BE2C (cell line): ENCODE measurements at regions not wholly inside any gene's neighbourhood (a gene's known extent, or its start where the extent isn't known, plus 50 kb on each side); places are given as distances from the start of the nearest gene placed in this dataset.

ENCODE experiments used
- DNase-seq: peaks from one replicate; pipeline ENCODE4 v3.0.0-alpha.2; 2020
- H3K27me3 ChIP-seq: fragments of 250-450 bp; sonication (Bioruptor Pico); 2 replicates; pipeline ENCODE4 v1.5.1; 2020; ENCODE audit warnings: mild to moderate bottlenecking
- H3K36me3 ChIP-seq: fragments of 250-450 bp; sonication (Bioruptor Pico); 2 replicates; pipeline ENCODE4 v1.5.1; 2020; ENCODE audit warnings: mild to moderate bottlenecking
- H3K4me1 ChIP-seq: fragments of 250-450 bp; sonication (Bioruptor Pico); 2 replicates; pipeline ENCODE4 v1.5.1; 2020
- H3K4me3 ChIP-seq: 2 replicates; pipeline ENCODE4 v1.5.1; 2011; ENCODE audit warnings: low read depth, low read length
- H3K9me3 ChIP-seq: fragments of 250-450 bp; sonication (Bioruptor Pico); 2 replicates; pipeline ENCODE4 v1.5.1; 2020
- TF ChIP-seq, protein P1 (sequence below): IDR thresholded peaks from 2 replicates; pipeline ENCODE4 v1.5.1; 2012; ENCODE audit warnings: mild to moderate bottlenecking, low read depth, low read length

DNA sequence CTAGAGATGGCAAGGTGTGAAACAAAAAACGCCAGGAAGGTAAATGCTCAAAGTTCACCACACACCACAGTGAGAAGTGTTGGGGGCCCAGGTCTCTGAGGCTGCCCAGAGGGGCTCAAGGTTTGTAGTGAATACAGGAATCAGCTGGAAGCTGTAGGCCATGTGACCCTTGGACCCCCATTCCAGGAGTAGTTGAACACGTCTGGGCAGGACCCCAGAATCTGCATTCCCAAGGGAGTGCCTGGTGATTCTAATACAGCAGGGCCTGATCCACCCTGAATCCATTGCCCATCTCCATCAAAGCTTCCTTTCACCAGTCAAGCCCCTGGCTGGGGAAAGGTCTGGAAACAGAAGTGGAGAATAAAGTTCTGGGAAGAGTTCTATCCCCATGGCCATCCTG, 70.8 kb upstream of the B3GAT1 start:
- no peaks in the 10 kb centered on the region for H3K4me1 ChIP-seq
- DNase-seq = no peak
- no peaks in the 10 kb centered on the region for H3K9me3 ChIP-seq
- H3K27me3 ChIP-seq = peaks cover 3% of the 10 kb centered on the region; the same call in 1 of the 2 replicates
- TF ChIP-seq, protein P1, sequence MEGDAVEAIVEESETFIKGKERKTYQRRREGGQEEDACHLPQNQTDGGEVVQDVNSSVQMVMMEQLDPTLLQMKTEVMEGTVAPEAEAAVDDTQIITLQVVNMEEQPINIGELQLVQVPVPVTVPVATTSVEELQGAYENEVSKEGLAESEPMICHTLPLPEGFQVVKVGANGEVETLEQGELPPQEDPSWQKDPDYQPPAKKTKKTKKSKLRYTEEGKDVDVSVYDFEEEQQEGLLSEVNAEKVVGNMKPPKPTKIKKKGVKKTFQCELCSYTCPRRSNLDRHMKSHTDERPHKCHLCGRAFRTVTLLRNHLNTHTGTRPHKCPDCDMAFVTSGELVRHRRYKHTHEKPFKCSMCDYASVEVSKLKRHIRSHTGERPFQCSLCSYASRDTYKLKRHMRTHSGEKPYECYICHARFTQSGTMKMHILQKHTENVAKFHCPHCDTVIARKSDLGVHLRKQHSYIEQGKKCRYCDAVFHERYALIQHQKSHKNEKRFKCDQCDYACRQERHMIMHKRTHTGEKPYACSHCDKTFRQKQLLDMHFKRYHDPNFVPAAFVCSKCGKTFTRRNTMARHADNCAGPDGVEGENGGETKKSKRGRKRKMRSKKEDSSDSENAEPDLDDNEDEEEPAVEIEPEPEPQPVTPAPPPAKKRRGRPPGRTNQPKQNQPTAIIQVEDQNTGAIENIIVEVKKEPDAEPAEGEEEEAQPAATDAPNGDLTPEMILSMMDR = no peak
- no peaks in the 10 kb centered on the region for H3K36me3 ChIP-seq
- no peak overlapping the region for H3K4me3 ChIP-seq

DNA sequence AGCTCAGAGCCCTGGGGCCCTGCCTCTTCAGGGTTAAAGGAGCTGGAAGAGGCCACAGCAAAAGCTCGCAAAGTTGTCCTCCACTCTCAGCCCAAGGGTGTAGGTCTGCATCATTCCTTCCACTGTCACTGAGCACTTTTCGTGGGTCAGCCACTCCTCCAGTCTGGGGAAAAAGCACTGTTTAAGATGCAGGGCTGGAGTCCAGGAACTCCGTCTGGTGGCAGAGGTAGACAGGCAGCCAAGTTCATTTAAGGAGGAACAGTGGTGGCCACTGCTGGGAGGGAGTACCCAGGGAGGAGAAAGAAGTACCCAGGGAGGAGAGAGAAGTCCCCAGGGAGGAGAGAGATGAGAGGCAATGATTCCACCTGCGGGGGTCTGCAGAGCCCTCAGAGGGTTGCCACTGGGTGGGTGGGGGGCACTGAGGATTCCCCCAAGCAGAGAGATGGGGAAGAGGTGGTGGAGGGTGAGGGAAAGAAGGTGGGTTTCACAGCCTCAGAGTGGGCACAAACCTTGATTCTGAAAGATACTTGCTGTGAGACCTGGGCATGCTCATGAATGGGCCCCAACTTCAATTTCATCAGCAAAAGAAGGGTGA, 70.0 kb upstream of the B3GAT1 start:
- no peak for DNase-seq
- no peaks in the 10 kb centered on the region for H3K36me3 ChIP-seq
- no peaks in the 10 kb centered on the region for H3K4me1 ChIP-seq
- peaks cover 3% of the 10 kb centered on the region; the same call in 1 of the 2 replicates for H3K27me3 ChIP-seq
- no peak overlapping the region for H3K4me3 ChIP-seq
- no peaks in the 10 kb centered on the region for H3K9me3 ChIP-seq
- TF ChIP-seq, protein P1 = no peak

DNA sequence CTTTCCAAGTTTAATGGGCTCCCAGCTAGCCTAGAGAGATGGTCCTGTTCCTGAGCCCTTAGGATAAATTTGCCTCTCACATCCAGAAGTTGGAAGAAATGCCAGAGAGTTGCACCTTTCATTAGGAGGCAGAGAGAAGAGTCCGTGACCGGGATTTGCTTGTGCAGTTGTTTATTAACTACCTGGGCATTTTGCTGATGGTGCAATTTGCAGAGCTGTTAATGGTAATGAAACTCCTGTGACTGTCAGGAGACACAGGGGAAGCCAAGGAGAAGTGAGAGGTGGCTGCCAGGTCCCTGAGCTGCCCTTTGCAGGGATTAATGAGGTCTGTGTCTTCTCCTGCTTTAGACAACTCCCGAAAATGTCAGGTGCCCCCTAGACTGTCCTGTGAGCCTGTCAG, 69.1 kb upstream of the B3GAT1 start:
- H3K27me3 ChIP-seq = peaks cover 3% of the 10 kb centered on the region; the same call in 1 of the 2 replicates
- no peak for DNase-seq

DNA sequence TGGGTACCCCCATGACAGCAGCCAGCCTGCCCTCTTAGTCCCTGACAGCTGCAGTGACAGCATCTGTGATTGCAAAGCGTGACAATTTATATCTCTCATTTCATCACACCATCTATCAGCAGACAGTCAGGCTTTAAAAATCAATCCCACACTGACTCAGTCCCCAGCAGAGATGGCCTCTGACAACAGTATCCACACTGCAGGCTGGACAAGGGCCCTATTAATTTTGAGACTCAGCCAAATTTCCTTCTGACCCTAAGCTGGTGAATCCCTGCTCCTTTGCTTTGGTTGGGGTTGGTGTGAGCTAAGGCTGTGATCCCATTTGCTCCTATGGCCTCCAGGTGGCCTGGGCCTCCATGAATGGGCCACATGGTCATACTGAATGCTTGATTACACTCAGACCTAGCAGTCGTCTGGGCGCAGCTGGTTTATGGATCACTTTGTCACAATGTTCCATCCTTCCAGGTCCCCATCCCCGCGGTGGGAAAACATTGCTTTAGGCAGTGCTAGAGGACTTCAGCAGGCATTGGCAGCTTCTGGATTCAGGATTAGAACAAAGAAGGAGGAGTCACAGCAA, 68.2 kb upstream of the B3GAT1 start:
- TF ChIP-seq, protein P1 = no peak
- H3K36me3 ChIP-seq = no peaks in the 10 kb centered on the region
- H3K9me3 ChIP-seq = no peaks in the 10 kb centered on the region
- H3K4me3 ChIP-seq = no peak overlapping the region
- DNase-seq = no peak
- peaks cover 3% of the 10 kb centered on the region; the same call in 1 of the 2 replicates for H3K27me3 ChIP-seq
- no peaks in the 10 kb centered on the region for H3K4me1 ChIP-seq

More for the DNA sequence above, 69.1 kb upstream of the B3GAT1 start:
- no peak overlapping the region for H3K4me3 ChIP-seq
- H3K36me3 ChIP-seq = no peaks in the 10 kb centered on the region
- H3K9me3 ChIP-seq = no peaks in the 10 kb centered on the region
- no peaks in the 10 kb centered on the region for H3K4me1 ChIP-seq
- TF ChIP-seq, protein P1 = no peak

DNA sequence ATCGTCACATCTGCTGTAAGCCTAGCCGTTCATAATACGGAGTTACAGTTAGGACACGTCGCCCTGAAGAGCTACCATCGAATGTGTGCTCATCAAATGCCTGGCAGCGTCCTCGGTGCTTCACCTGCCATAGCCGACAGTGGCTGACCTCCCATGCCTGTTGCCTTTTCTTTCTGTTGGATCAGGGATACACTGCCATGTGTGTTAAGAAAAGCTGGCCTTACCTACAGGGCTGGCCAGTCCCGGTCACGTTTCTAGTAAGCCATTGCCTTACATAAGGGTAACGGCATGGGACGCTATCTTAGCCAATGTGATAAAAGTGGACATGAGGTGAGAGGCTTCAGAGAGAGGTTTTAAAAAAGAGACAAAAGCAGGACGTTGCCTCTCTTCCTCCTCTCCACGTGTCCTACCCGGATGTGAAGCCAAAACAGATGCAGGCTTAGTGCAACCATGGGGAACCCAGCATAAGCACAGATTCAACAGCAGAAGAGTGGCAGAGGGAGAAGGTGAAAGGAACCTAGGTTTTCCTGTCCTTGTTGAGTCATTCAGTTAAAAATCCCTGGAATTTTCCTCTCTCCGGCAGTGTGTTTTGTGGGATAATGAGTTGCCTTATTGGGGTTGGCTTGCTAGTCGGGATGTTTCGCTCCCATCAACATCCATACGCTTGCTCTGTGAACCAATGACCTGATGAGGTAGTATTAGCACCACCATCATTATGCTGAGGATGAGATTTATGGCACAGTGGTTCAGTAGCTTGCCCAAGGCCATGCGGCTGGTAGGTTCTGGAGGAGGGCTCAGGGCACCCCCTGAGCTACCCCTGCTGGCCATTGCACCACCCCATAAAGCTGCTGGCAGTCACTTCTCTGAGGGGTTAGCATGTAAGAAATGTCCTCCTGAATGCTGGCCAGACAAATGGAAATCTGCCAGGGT, 67.4 kb upstream of the B3GAT1 start:
- no peaks in the 10 kb centered on the region for H3K4me1 ChIP-seq
- no peak for DNase-seq
- no peak overlapping the region for H3K4me3 ChIP-seq
- peaks cover 3% of the 10 kb centered on the region; the same call in 1 of the 2 replicates for H3K27me3 ChIP-seq
- H3K9me3 ChIP-seq = no peaks in the 10 kb centered on the region
- TF ChIP-seq, protein P1 = no peak
- H3K36me3 ChIP-seq = no peaks in the 10 kb centered on the region
